22Rv1 (cell line): ENCODE measurements at regions not wholly inside any gene's neighbourhood (a gene's known extent, or its start where the extent isn't known, plus 50 kb on each side); places are given as distances from the start of the nearest gene placed in this dataset.
A peak's percentile ranks its signal among the peaks of the same experiment; 100 is the strongest.

Source experiments
- ZFX ChIP-seq: fragments of 450-650 bp; IDR thresholded peaks from 2 replicates; pipeline ENCODE4 v1.6.1; 2017; ENCODE audit warnings: antibody characterized with exemption, borderline replicate concordance
- TF ChIP-seq, protein P1 (sequence below): fragments of 450-650 bp; IDR thresholded peaks from 2 replicates; pipeline ENCODE4 v1.5.1; 2017; ENCODE audit warnings: mild to moderate bottlenecking

GRCh38 chr22:22431271-22432220 lies 77.0 kb downstream of the ZNF280B start:
- TF ChIP-seq, protein P1, sequence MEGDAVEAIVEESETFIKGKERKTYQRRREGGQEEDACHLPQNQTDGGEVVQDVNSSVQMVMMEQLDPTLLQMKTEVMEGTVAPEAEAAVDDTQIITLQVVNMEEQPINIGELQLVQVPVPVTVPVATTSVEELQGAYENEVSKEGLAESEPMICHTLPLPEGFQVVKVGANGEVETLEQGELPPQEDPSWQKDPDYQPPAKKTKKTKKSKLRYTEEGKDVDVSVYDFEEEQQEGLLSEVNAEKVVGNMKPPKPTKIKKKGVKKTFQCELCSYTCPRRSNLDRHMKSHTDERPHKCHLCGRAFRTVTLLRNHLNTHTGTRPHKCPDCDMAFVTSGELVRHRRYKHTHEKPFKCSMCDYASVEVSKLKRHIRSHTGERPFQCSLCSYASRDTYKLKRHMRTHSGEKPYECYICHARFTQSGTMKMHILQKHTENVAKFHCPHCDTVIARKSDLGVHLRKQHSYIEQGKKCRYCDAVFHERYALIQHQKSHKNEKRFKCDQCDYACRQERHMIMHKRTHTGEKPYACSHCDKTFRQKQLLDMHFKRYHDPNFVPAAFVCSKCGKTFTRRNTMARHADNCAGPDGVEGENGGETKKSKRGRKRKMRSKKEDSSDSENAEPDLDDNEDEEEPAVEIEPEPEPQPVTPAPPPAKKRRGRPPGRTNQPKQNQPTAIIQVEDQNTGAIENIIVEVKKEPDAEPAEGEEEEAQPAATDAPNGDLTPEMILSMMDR, result peak; percentile 82
- TF ChIP-seq ZFX, result no peak
